ENCODE measurements at regions not wholly inside any gene's neighbourhood (a gene's known extent, or its start where the extent isn't known, plus 50 kb on each side); places are given as distances from the start of the nearest gene placed in this dataset.

DNA sequence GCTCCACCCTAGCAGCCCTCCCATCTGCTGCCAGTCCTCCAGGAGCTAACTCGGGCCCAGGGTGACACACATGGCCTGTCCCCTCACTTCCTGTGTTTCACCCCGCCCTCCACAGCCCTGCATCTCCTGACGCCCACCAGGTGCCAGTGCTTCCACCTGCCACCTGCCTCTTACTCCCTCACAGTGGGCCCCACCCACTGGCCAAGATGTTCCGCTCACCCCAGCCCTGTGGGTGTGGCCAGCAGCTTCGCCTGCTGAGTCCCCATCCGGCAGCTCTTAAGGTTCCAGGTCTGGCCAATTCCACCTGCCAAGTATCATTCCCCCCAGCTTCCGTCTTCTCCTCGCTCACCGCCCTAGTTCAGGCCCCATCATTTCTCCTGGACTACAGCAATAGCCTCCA is 184.1 kb downstream of the MBOAT1 start:
- no peak for DNase-seq

DNA sequence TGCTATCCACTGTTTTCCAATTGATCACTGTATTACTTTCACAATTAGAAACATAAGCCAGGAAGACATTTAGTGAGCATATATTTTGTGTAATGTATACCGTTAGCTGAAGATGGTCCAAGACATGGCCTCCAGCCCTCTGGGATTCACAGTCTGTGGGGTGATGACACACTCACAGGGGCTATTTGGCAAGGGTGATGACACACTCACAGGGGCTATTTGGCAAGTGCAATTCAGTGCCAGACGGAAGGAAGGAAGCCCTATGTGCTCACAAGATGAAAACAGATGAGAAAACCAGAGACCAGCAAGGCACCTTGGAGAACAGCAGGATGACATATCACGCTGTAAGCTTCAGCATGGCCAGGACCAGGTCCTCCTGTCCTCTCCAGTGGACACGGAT is 183.7 kb downstream of the MBOAT1 start:
- no peak for DNase-seq

DNA sequence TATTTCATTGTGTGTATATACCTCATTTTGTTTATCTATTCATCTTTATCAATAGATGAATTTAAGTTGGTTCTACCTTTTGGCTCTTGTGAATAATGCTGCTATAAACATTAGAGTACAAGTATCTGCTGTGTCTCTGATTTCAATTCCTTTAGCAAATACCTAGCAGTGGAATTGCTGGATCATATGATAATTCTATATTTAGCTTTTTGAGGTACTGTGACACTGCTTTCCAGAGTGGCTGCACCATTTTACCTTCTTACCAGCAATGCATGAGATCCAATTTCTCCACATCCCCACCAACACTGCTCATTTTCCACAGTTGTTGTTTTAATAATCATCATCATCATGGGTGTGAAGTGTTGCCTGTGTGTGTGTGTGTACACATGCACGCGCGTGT is 182.3 kb downstream of the MBOAT1 start:
- no peak for DNase-seq

DNA sequence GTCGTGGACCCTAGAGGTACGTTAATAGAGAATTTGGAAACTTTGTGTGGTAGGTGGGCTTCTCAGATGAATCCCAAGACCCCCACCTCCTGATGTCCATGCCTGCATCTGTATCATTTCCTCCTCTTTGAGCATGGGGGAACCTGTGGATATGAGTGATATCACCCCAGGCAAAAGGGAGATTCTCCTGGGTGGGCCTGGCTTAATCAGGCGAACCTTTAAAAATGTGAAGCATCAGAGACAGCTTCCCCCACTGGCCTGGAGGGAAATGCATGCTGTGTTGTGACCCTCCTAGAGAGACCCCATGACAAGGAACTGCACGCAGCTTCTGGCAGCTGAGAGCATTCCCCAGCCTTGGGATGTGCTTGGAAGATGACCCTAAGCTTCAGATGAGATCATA is 180.9 kb downstream of the MBOAT1 start:
- no peak for DNase-seq

DNA sequence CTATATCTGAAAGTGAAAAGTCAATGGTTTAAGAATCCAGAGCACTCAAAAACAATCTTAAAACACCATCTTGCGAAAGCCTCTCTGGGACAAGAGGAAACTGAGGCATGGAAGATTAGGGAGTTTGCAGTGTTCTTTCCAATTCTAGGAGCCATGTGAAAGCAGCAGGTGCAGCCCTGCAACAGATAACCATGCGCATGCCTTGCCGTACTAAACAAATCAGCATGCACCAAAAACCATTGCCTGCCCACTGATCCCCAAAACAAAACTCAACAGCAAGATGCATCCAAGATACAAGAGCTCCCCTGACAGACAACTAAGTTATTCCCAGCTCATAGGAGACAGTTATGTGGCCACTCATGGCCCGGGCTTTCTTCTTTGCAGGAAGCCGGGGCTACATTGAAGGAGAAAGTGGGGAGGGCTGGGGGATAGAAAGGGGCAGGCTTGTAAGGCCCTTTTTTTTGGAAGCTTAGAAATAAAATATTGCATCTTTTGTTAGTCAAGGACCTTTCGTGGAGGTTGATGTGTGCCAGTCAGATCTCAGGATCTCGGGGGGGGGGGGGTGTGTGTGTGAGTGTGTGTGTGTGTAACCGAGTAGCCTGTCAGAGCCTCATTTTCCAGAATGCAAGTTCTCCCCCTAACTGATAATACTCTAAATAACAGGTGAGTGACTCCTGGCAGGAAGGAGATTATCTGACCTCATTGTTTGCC is 178.4 kb downstream of the MBOAT1 start:
- DNase-seq: no peak

DNA sequence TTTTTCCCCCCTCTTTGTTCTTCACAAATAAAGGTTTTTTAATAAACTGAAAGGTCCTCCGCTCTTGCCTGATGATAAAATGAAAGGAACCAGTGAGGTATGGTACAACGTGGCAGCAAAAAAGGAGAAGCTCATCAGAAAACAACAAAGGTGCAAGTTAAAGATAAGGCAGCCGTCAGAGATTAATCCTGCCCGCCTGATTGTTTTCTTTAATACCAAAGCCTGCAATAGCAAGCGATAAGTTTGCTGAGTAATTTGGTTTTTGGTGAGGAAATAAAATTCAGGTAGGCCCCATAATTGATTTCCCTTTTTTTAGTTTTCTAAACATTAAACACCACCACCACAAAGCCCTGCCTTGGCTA is 177.9 kb downstream of the MBOAT1 start:
- no peak for DNase-seq

DNA sequence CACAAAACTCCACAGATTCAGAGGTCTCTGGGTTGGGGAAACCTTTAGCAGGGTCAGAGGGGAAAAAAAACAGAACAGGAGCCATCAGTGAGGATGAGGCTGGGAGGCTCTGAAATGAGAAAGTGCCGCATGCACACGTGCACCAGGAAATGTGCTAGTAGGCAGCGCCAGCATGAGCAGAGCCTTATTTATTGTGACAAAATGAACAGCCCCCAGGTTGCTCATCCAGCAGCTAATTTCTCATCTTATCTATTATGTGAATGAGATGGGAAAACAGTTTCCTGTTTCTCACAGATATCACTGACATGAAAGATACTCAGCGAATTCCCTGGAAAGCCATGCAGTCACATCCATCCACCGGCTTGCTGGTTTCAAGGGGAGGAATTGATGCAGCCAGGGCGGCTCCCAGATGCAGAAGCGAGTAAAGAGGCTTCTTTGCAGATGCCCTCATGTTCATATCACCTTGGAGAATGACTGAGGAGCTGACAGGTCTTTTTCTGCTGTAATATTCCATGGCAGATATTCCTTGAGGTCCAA is 176.1 kb downstream of the MBOAT1 start:
- DNase-seq: no peak

DNA sequence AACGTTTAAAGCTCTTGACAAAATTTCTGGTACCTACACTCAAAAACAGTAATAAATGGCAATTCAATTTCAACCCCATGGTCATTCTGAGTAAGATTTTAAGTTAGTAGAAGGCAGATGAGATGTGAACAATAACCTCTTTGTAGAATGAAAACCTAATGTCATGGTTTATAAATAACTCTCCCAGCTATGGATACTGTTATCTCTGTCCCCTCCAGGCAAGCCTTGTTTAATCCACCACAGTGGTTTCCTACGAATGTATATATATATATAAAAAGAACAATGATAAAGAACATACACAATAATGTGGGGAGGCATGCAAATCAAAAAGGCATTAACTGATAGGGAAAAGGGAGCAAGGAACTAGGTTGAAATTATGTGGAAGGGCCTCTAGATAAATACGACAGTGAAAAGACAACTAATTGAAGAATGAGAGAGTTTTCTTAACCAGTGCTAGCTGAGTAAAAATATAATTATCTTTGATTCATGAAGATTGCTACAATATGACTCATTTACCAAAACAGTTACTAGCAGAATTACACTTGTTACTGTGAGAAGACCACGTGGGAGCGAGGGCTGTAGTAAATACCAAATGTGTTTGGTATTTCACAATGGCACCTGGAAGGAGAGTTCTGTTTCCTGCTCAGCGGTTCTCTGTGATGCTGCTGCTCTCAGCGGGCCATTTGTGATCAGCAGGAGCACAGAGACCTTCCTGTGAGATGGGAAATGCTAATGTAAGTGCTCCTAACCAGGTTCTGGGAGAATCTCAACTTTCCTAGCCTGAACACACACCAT is 173.7 kb downstream of the MBOAT1 start:
- peak; percentile 35 for DNase-seq

DNA sequence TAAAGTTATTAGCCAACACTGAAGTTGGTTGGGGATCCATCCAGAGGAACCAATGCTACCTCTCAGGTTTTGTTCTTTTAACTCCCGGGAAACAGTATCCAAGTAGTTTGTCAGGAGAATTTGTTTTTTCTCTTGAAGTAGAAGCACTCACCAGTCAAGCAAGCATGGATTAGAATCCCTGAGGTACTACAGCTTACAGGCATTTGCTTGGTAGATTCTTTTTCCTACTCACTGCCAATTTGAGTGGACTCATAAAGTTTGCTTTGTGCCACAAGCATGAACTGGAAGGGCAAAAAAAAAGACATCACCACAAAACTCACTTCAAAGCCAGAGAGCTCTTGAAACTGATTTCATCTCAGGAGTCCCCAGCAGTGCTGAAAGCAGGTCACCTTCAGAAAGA is 167.4 kb downstream of the MBOAT1 start:
- DNase-seq: no peak
